GM21723 (cell line): ENCODE measurements at regions not wholly inside any gene's neighbourhood (a gene's known extent, or its start where the extent isn't known, plus 50 kb on each side); places are given as distances from the start of the nearest gene placed in this dataset.

Experiments used
- ATAC-seq: cut with Tn5 transposase; IDR thresholded peaks from one replicate; pipeline ENCODE4 v1.9.1; 2021; ENCODE audit warnings: mild to moderate bottlenecking, moderate library complexity; ENCODE audit not compliant: unreplicated experiment

DNA sequence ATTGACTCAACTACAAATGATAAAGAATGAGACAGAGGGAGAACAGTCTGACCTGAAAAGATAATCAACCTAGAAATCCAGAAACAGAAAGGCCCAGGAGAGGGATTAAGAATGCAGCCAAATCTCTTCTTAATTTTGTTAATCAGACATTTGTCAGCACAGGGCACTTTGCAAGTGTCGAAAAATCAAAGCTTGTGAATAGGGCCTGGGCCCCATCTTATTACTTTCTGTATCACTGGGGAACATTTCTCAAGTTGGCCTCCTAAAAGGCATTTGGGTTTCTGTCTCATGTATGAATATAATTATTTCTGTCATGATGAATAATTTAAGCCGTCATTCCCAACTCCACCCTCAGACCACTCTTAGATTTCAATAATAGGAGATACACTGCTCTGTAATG, 308.4 kb upstream of the PRKCQ start:
- ATAC-seq, result no peak

DNA sequence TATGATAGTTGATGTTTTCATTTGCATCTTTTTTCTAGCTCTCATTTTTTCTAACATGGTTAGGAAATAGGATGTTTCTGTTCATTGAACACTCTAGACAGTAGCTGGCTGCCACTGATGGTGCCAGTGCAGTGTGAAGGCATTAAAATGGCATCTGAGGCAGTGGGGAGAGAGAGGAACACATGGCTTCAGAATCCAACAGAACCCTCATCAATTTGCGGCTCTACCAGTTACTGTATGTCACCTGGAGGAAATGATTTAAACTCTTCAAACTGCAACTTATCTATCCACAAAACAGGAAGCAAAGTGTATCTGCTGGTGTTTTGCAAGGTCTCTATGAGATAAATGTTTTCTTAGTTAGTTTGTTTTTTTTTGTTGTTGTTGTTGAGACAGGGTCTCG, 305.2 kb upstream of the PRKCQ start:
- no peak for ATAC-seq

DNA sequence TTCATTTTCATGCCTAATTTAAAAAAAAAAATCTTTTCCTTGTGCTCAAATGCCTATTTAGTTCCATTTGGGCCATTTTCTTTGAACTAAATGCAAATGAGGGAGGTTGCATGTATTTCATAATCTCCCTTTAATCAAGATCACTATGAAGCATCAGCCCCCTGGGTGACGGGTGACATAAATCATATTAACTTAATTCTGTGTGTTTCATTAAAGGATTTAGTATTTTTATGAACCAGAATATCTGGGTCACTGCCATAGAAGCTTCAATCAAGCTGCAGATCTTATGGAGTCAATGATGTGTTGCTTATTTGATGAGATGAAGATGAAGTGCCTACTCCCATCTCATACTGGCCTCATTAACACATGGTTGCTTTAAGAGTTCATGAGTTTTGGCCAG, 301.9 kb upstream of the PRKCQ start:
- no peak for ATAC-seq

DNA sequence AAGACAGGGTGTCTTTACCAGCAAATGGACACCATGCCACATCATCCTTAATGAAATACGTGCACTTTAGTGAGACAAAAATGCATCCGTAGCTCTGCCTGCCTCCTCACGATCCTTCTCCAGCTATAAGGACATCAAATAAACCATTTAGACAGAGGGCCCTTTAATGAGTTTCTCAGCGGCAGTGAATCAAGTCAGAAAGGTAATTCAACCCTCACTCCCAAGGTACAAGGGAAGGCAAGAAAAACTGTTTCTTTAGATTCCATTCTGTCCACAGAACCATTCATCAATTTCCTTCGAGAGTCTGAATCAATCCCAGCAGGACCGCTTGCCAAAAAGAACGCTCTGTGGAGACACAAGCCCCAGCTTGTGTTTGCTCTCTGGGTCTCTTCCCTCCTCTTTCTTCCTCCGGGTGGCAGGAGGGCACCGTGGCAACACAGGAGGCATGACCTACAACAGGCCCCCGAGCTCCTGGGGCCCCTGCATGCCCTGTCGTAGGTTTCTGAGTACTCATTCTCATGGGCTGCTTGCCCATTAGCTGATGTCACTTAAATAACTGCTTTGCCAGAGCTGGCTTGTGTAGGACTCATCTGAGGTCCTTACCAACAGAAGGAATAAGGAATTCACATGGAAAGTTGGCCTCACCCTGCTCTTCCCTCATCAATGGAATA, 297.8 kb upstream of the PRKCQ start:
- ATAC-seq, result no peak

DNA sequence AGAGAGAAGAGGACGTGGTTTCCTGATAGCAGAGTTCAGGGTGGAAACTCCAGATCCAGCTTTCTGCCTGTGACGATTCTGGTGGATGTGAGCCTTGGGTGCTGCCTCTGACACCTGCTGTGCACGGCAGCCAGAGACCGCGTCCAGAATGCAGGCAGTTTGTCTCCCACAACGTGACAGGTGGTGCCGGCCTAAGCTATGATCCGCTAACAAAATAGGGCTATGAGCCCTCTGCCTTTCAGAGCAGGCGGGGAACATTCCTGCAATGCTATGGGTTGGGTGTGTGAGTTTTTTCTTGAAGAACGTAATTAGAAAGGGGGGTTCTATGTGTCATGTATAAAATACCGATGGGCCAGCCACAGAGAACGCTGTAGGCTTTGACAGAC, 297.3 kb upstream of the PRKCQ start:
- ATAC-seq, result no peak

DNA sequence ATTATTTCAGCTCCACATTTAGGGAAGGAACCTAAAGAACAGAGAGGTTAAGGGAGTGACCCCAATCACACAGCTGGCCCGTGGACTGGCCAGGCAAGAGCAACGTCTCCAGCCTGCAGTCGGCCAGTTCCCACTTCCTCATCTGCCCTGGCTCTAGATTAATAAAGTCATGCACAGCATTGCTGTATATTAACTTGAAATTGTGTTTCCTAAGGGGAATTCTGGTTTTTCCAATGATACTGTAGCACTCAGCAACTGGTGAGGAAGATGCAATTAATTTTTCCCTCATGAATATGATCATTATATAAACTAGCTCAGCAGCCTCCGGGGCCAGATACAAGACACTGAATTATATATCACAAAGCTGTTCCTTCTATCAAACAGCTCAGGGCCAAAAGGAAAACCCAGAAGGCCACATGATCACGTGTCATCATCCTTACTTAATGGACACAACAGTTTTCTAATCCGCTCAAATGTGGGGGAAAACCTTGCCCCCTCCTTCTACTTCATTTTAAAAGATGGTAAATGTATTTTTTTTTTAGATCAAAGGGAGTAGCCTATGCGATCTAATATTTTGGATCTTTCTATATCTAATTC, 295.3 kb upstream of the PRKCQ start:
- no peak for ATAC-seq

DNA sequence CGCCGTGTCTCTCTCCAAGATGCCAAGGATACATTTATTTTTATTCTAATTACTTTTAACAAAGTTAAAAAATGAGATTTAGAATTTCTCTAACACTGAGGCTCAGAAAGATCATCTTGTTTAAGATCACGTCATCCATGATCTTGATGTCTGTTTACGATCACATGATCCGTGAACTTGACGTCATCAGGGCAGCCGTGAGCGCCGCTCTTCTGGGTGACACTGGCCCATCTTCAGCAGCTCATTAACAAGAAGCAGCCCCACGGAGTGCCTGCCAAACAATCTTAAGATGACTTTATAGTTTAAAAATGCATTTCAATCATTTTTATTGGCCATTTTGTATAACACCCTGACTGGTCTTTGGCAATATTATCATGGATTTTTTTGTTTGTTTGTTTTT, 291.1 kb upstream of the PRKCQ start:
- no peak for ATAC-seq

DNA sequence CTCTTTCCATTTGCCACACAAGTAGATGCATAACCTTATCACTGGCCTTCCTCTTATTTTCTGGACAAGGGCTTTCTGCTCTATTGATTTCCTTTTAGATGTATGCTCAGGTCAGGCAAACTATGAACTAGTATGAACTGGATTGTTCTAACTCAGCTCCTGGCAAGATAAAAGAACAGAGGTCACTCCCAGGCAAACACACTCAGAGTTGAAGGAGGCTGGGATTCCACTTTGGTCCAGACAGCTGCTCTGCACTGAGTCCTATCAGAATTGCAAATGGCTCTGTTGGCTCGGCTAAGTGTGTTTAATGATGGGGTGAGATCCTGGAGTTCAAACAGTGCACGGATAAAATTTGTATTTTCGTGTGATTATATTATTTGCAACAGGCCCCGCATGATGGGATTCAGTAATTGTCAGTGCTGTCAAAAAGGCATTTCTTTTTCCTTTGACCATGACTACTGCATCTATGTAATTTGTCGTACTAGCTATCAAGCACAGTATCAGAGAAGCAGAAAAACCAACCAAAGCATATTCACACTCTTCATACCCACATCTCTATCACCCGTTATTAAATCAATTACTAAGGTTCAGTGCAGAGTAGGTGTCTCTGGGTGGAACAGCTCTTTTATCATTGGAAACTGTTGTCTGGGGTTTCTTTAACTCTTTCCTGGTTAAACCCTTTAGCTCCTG, 288.1 kb upstream of the PRKCQ start:
- ATAC-seq, result no peak

DNA sequence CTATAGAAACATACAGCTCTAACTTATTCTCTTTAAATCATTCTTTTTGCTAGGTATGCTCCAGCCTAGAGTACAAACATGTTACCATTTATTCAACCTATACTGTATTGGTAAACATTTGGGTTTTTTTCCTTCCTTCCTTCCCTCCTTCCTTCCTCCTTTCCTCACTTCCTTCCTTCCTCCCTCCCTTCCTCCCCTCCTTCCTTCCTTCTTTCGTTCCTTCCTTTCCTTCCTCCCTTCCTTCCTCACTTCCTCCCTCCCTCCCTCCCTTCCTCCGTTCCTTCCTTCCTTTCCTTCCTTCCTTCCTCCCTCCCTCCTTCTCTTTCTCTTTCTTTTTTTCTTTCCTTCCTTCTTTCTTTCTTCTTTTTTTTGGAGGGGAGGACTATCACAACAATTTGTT, 286.7 kb upstream of the PRKCQ start:
- no peak for ATAC-seq

DNA sequence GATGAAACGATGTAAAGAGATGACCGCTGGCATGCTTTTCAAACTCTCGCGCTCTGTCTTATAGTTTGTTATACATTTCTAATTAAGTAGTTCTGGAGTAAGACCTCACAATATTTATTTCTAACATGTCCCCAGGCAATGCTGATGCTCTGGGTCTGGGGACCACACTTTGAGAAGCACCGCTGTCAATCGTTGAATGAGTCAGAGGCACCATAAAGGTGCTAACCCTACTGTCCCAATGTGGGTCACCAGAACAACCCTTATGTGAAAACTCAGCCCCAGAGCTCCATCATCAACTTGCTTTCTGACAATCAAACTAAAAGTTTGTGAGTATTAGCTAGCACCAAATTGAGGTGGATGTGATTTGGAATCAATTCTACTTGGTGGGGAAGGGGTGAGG, 284.1 kb upstream of the PRKCQ start:
- ATAC-seq, result no peak

DNA sequence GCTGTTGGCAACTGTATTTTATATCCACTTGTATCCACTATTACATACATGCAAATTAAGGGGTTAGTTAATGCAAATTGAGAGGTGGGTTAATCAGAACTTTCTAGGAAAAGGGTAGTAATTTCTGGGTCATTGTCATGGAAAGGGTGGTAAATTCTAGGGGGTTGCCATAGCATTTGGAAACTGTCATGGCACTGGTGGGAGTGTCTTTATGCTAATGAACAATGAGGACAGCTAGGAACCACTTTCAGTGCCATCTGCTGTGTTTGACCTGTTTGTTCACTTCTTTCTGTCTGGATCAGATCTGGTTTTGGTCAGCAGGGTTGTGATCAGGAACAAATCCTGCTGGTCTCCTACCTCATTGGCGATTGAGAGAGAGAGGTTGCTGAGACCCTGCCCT, 283.3 kb upstream of the PRKCQ start:
- ATAC-seq, result no peak

DNA sequence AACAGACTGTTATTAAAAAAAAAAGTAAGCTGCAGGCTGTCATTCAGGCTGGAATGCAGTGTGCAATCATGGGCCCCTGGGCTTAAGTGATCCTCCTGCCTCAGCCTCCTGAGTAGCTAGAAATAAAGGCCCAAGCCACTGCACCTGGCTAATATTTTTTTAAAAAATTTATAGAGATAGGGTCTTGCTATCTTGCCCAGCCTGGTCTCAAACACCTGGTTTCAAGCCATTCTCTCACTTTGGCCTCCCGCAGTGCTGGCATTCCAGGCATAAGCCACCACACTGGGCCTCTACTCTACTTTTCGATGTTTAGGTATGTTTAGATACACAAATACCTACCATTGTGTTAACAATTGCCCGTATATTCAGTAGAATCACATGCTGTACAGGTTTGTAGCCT, 270.4 kb upstream of the PRKCQ start:
- no peak for ATAC-seq

DNA sequence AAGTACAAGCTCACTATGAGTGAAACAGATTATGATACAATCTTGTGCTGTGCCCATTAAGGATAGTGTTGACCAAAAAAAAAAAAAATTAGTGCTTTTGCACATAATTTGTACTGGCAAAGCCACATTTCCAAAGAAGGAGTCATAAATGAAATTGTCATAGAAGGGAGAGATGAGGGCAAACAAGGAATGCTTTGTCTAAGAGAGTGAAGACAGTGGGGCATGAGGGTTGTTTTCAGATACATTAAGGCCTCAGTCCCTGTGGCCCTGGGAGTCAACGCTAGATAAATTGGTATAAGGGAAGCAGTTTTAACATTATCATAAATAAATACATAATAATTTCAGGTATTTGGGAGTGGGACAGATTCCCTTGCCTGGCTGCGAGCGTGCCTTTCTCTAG, 267.5 kb upstream of the PRKCQ start:
- ATAC-seq, result no peak

DNA sequence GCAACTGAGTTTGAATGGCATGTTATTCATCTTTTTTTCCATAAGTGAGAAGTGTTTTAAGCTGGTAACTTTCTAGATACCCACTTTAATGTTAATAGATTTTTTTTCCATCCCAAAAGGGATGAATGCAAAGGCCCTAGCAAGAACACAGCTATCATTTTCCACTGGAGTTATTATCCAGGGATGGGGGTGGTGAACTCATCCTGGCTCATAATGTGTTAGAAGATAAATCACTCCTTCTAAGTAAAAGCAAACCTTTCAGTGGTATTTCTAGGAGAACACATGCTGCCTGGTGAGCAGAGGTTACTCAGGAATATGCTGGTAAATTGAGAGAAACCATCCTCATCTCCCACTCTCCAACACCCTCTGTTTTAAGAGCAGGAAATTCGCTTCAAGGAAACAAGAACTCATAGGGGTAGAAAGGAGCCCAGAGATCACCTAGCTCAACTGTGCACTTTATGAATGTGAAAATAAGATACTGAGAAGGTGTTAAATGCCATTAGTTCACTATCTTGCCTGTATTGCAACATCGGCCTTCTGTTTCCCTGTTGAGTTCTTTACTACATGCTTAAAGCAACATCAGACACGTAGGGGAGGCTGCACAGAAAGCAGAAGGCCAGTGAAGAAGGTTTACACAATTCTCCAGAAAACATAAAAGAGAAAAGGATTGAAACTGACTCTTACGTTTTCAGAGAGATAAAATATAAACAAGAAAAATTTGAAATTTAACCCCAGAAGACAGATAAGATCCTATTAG, 264.0 kb upstream of the PRKCQ start:
- ATAC-seq, result no peak

DNA sequence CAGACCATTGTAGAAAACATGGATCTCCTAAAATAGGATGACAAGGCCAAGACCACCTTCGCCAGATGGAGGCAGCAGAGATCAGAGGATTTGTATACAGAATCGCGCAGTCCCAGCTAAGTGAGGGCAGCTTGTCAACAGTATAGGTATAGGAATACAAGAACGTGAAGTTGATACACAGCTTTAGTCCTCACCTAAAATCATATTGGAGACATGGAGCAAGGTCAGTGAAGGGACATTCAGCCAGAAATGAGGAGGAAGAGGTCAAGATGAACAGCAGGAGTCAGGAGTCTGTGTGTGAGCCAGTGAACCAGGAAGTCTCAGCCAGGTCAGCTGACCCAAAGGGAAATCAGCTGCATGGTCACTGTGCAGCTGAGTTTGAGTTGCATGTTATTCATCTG, 263.4 kb upstream of the PRKCQ start:
- no peak for ATAC-seq

DNA sequence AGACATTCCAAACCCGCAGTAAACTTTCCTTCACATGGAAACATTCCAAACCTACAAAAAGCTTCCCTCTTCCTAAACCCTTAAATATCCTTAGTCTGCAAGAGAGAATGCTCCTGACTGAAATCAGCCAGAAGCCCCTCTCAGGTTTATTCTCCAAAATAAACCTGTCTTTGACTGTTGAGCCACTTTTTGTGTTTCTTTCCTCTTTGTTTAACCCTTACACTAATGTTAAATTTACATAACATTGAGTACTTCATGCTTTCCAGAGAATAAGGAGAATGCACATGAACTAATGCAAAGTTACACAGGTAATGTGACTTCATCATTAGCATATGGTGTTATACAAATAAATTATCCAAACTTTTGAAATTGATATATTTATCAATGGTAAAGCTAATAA, 262.6 kb upstream of the PRKCQ start:
- no peak for ATAC-seq

DNA sequence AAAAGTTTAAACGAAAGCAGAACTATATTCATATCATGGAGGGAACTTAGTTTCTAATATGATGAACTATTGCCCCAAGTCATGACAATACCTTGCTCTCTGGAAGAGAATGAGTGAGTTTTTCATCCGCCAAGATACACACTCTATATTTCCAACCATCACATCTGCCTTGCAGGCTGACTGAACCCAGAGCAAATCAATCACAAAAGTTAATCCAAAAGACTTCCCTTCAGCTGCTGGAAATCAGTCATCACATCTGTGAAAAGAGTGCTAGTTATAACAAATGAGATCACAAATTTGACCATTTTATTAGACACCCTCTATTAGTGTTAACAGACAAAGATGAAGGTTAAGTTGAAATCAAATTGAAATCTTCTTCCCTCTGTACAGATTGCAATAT, 261.7 kb upstream of the PRKCQ start:
- ATAC-seq, result no peak

DNA sequence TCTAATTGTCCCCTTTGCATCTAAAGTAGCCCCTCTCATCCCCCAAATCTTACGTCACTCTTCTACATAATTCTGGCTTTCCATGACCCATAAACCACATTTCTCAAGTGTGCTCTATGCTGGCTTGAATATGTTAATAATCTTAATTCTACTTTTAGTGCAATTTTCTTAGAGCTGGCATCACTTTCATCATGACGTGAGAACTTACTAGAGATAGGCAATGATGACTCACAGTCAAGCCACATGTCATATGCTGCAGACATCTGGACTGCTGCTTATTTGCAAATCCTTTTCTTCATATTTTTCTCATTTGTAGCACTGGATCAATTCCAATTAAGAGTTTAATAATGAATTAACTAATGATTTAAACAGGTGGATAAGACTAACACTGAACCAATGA, 260.7 kb upstream of the PRKCQ start:
- no peak for ATAC-seq

DNA sequence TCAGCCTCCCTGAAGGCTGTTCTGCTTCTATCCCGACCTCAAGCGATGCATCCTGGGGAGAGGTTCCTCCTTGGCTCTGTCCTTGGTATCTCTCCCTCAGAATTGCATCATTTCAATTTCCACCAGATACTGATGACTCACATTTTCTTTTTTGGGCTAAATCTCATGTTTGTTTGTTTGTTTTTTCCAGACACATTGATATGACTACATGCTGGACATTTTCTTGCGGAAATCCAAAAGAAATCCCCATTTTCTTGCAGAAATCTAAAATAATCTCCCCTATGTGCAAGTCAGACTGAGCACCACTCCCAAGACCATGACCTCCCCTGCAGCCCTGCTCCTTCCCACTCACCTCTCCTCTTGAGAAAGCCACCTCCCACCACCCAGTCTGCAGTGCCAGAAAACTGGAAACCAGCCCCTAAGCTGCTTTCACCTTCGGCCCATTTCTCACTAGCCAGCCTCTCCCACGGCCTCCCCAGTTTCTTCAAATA, 260.2 kb upstream of the PRKCQ start:
- no peak for ATAC-seq

DNA sequence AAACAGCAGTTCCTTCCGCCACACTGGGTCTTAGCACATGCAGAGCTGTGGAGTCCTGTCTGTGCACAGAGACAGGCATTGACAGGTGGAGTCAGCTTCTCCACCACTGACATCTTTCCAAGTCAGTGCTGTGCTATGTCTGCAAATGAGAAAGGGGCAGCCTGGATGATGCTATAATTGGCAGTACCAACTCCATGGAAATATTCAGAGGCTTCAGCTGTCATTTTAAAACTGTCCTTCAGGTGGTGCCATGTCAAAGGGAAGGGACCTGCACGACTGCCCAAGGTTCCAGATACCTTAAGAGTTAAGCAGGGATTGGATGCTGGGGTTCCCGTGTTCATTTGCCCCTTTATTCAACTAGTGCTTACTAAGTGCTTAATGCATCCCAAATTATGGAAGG, 258.0 kb upstream of the PRKCQ start:
- no peak for ATAC-seq

DNA sequence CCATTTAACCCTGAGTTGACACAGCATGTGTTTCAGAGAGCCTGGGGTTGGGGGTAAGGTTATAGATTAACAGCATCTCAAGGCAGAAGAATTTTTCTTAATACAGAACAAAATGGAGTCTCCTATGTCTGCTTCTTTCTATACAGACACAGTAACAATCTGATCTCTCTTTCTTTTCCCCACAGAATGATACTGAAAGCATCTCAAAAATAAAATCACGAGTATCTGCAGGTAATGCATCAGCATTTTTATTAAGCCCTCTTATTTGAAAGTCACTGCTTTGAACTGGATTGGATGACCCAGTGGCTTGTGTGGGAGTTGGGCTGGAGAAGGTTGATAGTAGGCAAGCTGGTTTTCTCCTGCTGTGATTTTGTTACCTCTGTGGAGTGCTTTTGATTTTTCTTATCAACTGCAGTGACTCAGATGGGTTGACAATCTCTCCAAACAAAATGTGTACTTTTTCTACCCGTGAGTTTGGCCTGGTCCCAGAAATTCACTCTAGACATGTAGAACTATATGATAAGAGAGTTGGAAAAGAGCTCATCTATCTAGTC, 253.5 kb upstream of the PRKCQ start:
- ATAC-seq, result no peak
